Subcutaneous abdominal adipose tissue (tissue), 5 donors: ENCODE measurements at regions not wholly inside any gene's neighbourhood (a gene's known extent, or its start where the extent isn't known, plus 50 kb on each side); places are given as distances from the start of the nearest gene placed in this dataset.

Experiments used
- H3K27ac ChIP-seq: one replicate; pipeline ENCODE4 v1.7.0; 2013; ENCODE audit warnings: low read depth, mild to moderate bottlenecking, inconsistent platforms, low read length, moderate library complexity
- H3K27me3 ChIP-seq, 5 donors: one replicate each; pipeline ENCODE4 v1.7.0; 2013; ENCODE audit warnings: low read length in 5 of 5, inconsistent platforms in 1 of 5; ENCODE audit not compliant: control insufficient read depth in 5 of 5, insufficient read depth in 4 of 5
- H3K36me3 ChIP-seq, 5 donors: one replicate each; pipeline ENCODE4 v1.7.0; 2013; ENCODE audit warnings: low read length in 5 of 5; ENCODE audit not compliant: control insufficient read depth in 5 of 5, insufficient read depth in 5 of 5
- H3K4me1 ChIP-seq, 5 donors: one replicate each; pipeline ENCODE4 v1.7.0; 2013; ENCODE audit warnings: low read length in 5 of 5, mild to moderate bottlenecking in 3 of 5, moderate library complexity in 1 of 5; ENCODE audit not compliant: control insufficient read depth in 5 of 5, insufficient read depth in 5 of 5
- H3K4me3 ChIP-seq, 5 donors: one replicate each; pipeline ENCODE4 v1.7.0; 2013; ENCODE audit warnings: low read length in 5 of 5, low read depth in 1 of 5
- H3K9ac ChIP-seq, 5 donors: one replicate each; pipeline ENCODE4 v1.7.0; 2013; ENCODE audit warnings: low read length in 5 of 5, mild to moderate bottlenecking in 4 of 5, moderate library complexity in 3 of 5
- H3K9me3 ChIP-seq, 5 donors: one replicate each; pipeline ENCODE4 v1.7.0; 2013; ENCODE audit warnings: low read length in 5 of 5; ENCODE audit not compliant: control insufficient read depth in 5 of 5
- donor health status: healthy.
- donor health status: healthy.
- donor health status: healthy.
- donor health status: healthy.
- donor health status: healthy.

- no peaks in the 10 kb centered on the region for H3K36me3 ChIP-seq
- H3K9ac ChIP-seq = no peak overlapping the region
- no peak overlapping the region for H3K27ac ChIP-seq
- no peaks in the 10 kb centered on the region for H3K9me3 ChIP-seq
- no peaks in the 10 kb centered on the region for H3K27me3 ChIP-seq
- no peak overlapping the region for H3K4me3 ChIP-seq
- H3K4me1 ChIP-seq = peaks cover 0 to 6% (median 5%) of the 10 kb centered on the region in 5 donors
Observed at GRCh38 chr11:95500466-95500865, 269.5 kb upstream of the SESN3 start.

DNA sequence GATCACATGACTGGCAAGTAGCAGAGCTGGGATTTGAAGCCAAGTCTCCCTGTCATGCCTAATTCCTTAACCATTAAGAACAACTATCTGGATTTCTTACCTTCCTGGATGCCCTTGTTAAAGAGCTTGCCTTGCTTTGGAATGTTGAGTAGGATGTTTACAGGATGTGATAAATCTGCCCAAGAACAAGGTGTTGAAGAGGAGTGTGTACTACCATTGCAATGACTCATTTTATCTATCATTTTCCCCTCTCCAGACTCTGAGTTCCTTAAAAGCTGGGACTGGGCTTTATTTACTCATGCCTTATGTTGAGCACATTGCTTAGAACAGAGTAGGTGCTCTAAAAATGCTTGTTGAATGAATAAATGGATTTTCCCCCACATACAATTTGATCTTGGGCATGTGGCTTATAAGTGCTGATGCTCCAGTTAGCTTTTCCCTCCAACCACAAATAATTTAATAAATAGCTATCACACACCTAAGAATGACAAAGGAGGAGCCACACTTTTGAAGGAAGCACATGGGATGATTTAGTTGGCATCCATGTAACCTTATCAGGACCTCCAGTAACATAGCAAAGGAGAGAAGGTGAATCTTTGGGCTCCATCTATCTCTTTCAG lies 268.6 kb upstream of the SESN3 start:
- H3K4me3 ChIP-seq = no peak overlapping the region

GRCh38 chr11:95498722-95499425 lies 267.9 kb upstream of the SESN3 start:
- Histone ChIP-seq H3K9ac (no peak overlapping the region), H3K36me3 (no peaks in the 10 kb centered on the region), H3K27ac (no peak overlapping the region), H3K27me3 (no peaks in the 10 kb centered on the region), H3K4me3 (no peak overlapping the region), H3K9me3 (peaks cover 0 to 4% (median 0%) of the 10 kb centered on the region in 5 donors), H3K4me1 (peaks cover 0 to 8% (median 5%) of the 10 kb centered on the region in 5 donors)

More for the DNA sequence above, 268.6 kb upstream of the SESN3 start:
- Histone ChIP-seq H3K36me3 (no peaks in the 10 kb centered on the region), H3K9me3 (peaks cover 0 to 4% (median 0%) of the 10 kb centered on the region in 5 donors), H3K27ac (no peak overlapping the region), H3K9ac (no peak overlapping the region), H3K27me3 (no peaks in the 10 kb centered on the region), H3K4me1 (peaks cover 0 to 8% (median 5%) of the 10 kb centered on the region in 5 donors)

GRCh38 chr11:95496901-95497300 lies 265.9 kb upstream of the SESN3 start:
- peaks cover 0 to 14% (median 3%) of the 10 kb centered on the region in 5 donors for H3K9me3 ChIP-seq
- H3K27ac ChIP-seq = no peak overlapping the region
- peaks cover 0 to 8% (median 5%) of the 10 kb centered on the region in 5 donors for H3K4me1 ChIP-seq
- H3K27me3 ChIP-seq = no peaks in the 10 kb centered on the region
- no peak overlapping the region for H3K4me3 ChIP-seq
- no peaks in the 10 kb centered on the region for H3K36me3 ChIP-seq
- H3K9ac ChIP-seq = no peak overlapping the region

DNA sequence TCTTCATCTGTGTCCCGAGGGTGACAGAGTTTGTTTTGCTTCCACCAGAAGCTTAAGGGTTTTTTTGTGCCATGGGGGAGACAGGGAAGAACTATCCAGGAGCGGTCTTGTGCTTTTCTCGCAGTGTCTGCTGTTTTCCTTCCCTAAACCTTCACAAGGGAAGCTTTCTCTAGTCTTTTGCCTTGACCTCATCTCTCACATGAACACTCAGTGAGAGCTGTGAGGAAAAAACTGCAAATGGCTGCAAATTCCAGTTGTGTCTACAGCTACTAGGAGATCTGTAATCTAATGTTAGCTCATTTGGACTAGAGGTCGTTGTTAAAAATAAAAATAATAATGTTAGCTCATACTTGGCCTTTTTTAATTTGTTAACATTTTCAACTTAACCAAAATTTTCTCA lies 264.7 kb upstream of the SESN3 start:
- Histone ChIP-seq H3K27ac (no peak overlapping the region), H3K4me1 (peaks cover 0 to 8% (median 5%) of the 10 kb centered on the region in 5 donors), H3K36me3 (no peaks in the 10 kb centered on the region), H3K4me3 (no peak overlapping the region), H3K27me3 (no peaks in the 10 kb centered on the region), H3K9me3 (peaks cover 0 to 18% (median 3%) of the 10 kb centered on the region in 5 donors), H3K9ac (no peak overlapping the region)

GRCh38 chr11:95494856-95495255 lies 263.9 kb upstream of the SESN3 start:
- Histone ChIP-seq H3K9ac (no peak overlapping the region), H3K27me3 (no peaks in the 10 kb centered on the region), H3K4me1 (peaks cover 0 to 8% (median 5%) of the 10 kb centered on the region in 5 donors), H3K4me3 (no peak overlapping the region), H3K27ac (no peak overlapping the region), H3K9me3 (peaks cover 2 to 21% (median 4%) of the 10 kb centered on the region in 5 donors), H3K36me3 (no peaks in the 10 kb centered on the region)

- H3K27ac ChIP-seq = no peak overlapping the region
- H3K9me3 ChIP-seq = peaks cover 2 to 21% (median 4%) of the 10 kb centered on the region in 5 donors
- H3K4me3 ChIP-seq = no peak overlapping the region
- H3K9ac ChIP-seq = no peak overlapping the region
- peaks cover 0 to 8% (median 5%) of the 10 kb centered on the region in 5 donors for H3K4me1 ChIP-seq
- H3K27me3 ChIP-seq = no peaks in the 10 kb centered on the region
- H3K36me3 ChIP-seq = no peaks in the 10 kb centered on the region
Observed at GRCh38 chr11:95494167-95494566, 263.2 kb upstream of the SESN3 start.

DNA sequence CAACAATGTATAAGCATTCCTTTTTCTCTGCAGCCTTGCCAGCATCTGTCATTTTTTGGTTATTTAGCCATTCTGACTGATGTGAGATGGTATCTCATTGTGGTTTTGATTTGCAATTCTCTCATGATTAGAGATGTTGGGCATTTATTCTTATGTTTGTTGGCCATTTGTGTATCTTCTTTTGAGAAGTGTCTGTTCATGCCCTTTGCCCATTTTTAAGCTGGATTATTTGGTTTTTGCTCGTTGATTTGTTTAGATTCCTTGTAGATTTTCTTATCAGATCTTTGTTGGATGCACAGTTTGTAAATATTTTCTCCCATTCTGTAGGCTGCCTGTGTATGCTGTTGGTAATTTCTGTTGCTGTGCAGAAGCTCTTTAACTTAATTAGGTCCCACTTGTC lies 259.6 kb upstream of the SESN3 start:
- Histone ChIP-seq H3K27ac (no peak overlapping the region), H3K9ac (no peak overlapping the region), H3K4me3 (no peak overlapping the region), H3K27me3 (no peaks in the 10 kb centered on the region), H3K4me1 (peaks cover 0 to 4% (median 3%) of the 10 kb centered on the region in 5 donors), H3K9me3 (peaks cover 2 to 21% (median 4%) of the 10 kb centered on the region in 5 donors), H3K36me3 (no peaks in the 10 kb centered on the region)

- Histone ChIP-seq H3K36me3 (no peaks in the 10 kb centered on the region), H3K4me1 (no peaks in the 10 kb centered on the region), H3K27me3 (no peaks in the 10 kb centered on the region), H3K27ac (no peak overlapping the region), H3K9me3 (peaks cover 0 to 12% (median 4%) of the 10 kb centered on the region in 5 donors), H3K9ac (no peak overlapping the region), H3K4me3 (no peak overlapping the region)
Observed at GRCh38 chr11:95487938-95488337, 256.9 kb upstream of the SESN3 start.

GRCh38 chr11:95487391-95487790 lies 256.4 kb upstream of the SESN3 start:
- no peaks in the 10 kb centered on the region for H3K27me3 ChIP-seq
- H3K27ac ChIP-seq = no peak overlapping the region
- no peaks in the 10 kb centered on the region for H3K36me3 ChIP-seq
- H3K9me3 ChIP-seq = peaks cover 0 to 7% (median 4%) of the 10 kb centered on the region in 5 donors
- H3K4me3 ChIP-seq = no peak overlapping the region
- no peaks in the 10 kb centered on the region for H3K4me1 ChIP-seq
- H3K9ac ChIP-seq = no peak overlapping the region
